ENCODE measurements at regions not wholly inside any gene's neighbourhood (a gene's known extent, or its start where the extent isn't known, plus 50 kb on each side); places are given as distances from the start of the nearest gene placed in this dataset.

GRCh38 chr18:24771300-24771699, 310.9 kb downstream of the HRH4 start:
- no peak for DNase-seq (ENCODE audit: low read depth in 3 of 3, low spot score in 2 of 3)

GRCh38 chr18:24773101-24773500, 312.7 kb downstream of the HRH4 start:
- no peak for DNase-seq (ENCODE audit: low read depth in 3 of 3, low spot score in 2 of 3)

GRCh38 chr18:24776019-24776418, 315.6 kb downstream of the HRH4 start:
- DNase-seq (ENCODE audit: low read depth in 3 of 3, low spot score in 2 of 3), result no peak

- no peak for DNase-seq (ENCODE audit: low read depth in 3 of 3, low spot score in 2 of 3)
Observed at GRCh38 chr18:24778810-24779418, 318.5 kb downstream of the HRH4 start.

GRCh38 chr18:24782566-24782965, 322.1 kb downstream of the HRH4 start:
- no peak for DNase-seq (ENCODE audit: low read depth in 3 of 3, low spot score in 2 of 3)

DNA sequence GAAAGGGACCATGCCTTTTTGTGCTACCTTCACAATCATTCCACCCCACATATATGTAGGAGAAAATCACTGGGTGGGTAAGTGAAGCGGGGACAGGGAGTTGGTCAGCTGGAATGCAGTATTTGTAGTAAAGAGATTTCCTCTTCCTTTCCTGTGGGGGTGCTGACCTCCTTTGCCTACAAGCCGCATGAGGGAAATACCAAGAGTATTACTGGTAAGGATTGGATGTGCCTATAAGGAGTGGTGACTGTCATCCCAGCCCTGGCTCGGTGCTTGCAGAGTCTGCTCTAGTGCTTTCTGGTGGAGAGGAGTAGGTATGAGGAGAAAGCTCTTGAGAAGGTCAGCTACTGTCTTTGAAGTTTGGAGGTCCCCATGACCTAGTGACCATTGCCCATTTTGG, 324.6 kb downstream of the HRH4 start:
- DNase-seq (ENCODE audit: low read depth in 3 of 3, low spot score in 2 of 3), result no peak

- no peak for DNase-seq (ENCODE audit: low read depth in 3 of 3, low spot score in 2 of 3)
Observed at GRCh38 chr18:24786027-24786426, 325.6 kb downstream of the HRH4 start.

DNA sequence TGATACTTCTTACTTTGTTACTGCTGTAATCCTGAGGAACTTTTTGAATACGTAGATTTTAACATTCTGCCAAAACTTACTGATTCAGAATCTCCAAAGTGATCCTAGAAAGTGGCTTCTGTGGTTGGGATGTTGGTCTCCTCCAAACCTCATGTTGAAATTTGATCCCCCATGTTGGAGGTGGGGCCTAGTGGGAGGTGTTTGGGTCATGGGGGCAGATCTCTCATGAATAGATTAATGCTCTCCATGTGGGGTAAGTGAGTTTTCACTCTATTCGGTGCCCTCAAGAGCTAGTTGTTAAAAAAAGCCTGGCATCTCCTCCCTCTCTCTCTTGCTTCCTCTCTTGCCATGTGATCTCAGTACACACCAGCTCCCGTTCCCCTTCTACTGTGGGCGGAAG, 329.9 kb downstream of the HRH4 start:
- no peak for DNase-seq (ENCODE audit: low read depth in 3 of 3, low spot score in 2 of 3)

DNA sequence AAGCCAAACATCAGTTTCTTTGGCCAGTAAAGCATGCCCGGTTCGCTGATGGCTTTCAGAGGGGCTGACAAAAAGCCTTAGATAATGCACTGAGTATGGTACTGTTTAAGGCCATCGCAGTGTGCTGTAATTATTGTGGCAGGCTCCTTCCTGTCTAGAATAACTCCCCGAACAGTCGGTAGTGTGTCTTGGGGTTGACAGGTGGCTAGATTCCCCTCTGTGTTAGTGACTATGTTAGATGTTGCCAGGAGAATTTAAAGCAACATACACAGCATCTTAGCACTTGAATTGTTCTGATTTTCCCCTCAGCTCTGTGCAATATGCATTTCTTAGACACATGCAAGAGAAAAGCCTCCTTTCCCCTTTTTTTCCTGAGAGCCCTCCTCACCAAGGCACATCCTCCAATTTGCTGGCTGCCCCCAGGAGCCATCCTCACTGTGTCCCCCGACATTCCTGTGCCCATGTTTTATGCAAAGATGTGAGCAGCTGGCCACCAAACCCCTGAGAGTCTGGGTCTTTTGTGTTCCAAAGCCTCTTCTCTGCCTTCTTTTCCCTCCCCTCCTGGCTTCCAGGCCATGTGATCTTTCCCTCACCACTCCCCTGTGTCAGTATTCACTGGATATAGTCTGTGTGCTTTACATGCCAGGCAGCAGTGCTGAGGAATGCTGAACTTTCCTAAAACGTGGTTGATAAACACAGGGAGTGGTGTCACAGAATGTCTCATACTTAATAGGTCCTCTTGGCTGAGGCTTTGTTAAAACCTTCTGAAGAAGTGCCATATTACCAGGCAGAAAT, 331.5 kb downstream of the HRH4 start:
- no peak for DNase-seq (ENCODE audit: low read depth in 3 of 3, low spot score in 2 of 3)

DNA sequence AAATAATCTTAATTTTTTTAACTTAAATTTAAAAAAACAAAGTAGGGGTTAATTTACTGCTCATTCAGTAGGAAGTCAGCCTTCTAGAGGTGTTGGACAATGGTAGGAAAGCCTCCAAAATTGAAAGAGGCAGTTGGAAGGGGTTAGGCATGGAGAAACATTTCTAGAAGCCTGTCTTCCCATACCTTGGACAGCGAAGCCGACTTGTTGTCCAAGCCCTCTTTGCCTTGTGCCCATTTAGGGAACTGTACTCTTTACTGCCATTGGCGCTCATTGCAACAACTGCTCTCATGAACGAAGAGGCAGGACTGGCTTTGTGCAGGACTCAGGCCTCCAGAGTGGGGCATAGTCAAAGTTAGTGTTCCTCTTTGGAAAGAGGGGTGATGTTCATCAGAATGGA, 333.3 kb downstream of the HRH4 start:
- DNase-seq (ENCODE audit: low read depth in 3 of 3, low spot score in 2 of 3), result no peak

DNA sequence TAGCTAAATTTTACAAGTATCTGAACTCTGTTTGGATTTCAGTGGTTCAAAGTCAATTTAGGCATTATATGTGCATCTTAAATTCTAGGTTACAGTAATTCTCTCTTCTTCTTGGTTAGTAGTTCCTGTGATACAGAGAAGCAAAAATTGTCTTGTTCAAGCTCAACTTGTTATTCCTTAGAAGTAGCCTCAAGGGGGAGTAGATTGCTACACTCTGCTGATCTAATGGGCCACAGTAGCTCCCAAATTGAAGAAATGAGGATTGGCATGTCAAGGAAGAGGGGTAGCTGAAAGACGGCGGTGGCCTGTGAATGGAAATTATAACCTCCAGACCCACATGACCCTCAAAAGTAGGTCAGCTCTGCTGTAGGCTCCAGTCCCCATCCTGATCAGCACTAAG, 334.7 kb downstream of the HRH4 start:
- no peak for DNase-seq (ENCODE audit: low read depth in 3 of 3, low spot score in 2 of 3)

DNA sequence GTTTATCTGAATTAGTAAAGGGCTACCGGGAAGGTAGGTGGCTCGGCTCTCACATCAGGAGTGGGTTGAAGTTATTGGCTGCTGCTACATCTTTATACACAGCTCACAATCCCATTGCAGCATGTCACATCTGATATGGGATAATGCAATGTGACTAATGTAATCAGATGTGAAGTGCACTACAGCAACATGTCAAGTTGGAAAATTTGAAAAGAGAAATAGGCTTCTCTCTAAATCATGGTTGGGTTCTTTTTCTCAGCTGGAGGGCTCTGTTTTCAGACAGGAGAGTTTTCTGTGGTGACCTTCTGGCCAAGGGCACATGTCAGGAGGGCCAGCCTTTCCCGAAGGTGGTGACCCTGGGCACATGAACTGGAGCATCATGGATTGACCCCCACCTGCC, 337.5 kb downstream of the HRH4 start:
- DNase-seq (ENCODE audit: low read depth in 3 of 3, low spot score in 2 of 3), result no peak

DNA sequence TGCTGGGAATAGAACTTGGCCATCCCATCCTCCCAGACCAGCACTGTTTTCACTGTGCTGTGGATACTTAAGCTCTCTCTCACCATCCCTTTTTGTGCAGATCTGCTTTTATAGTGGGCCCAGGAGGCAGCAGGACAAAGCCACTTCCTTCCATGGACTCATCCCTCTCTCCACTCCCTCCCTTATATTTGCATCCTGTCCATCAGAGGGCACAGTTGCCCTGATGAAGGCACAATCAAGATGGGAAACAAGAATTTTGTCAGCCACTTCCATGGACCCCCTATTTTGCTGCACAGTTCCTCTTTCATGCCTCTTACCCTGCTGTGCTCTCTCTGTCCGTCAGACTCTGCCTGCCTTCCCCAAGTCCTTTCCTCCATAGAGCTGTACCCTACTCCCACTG, 338.7 kb downstream of the HRH4 start:
- no peak for DNase-seq (ENCODE audit: low read depth in 3 of 3, low spot score in 2 of 3)

DNA sequence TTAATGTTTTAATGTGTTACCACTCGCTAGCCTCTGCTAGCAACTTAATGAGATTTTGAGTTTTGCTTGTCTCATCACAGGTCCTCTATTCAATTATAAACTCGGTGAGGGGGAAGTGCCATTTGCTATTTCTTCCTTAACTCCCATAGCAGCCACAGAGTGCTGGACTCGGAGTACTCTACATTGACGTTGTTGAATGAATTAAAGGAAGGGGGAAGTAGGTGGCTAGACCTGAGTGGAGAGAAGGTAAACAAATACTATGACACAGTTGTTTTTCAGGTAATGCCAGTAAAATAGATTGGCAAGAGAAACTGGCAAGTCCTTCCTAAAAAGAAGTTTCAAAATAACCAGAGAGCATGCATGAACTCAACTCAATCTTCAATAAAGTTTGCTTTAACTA, 339.3 kb downstream of the HRH4 start:
- DNase-seq (ENCODE audit: low read depth in 3 of 3, low spot score in 2 of 3), result no peak

- no peak for DNase-seq (ENCODE audit: low read depth in 3 of 3, low spot score in 2 of 3)
Observed at GRCh38 chr18:24801001-24801400, 340.6 kb downstream of the HRH4 start.

- DNase-seq (ENCODE audit: low read depth in 3 of 3, low spot score in 2 of 3), result no peak
Observed at GRCh38 chr18:24802456-24802855, 342.0 kb downstream of the HRH4 start.

DNA sequence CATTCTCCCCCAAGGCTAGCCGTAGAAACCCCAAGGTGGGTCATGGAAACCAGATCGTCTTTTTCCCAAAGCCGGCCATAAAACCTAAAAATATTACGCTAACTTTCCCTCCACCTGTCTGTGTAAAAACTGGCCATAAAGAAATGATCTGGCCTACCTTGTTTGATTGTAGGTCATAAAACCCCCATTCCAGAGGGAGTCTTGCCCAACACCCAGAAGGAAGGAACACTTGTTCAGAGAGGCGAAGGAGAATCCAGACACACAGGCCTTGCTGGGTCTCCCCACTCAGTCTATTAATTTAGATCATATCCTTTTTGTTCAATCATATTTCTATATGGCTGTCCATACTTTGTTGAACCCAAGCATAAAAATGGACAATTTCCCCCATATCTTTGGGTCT, 344.7 kb downstream of the HRH4 start:
- DNase-seq (ENCODE audit: low read depth in 3 of 3, low spot score in 2 of 3), result no peak

DNA sequence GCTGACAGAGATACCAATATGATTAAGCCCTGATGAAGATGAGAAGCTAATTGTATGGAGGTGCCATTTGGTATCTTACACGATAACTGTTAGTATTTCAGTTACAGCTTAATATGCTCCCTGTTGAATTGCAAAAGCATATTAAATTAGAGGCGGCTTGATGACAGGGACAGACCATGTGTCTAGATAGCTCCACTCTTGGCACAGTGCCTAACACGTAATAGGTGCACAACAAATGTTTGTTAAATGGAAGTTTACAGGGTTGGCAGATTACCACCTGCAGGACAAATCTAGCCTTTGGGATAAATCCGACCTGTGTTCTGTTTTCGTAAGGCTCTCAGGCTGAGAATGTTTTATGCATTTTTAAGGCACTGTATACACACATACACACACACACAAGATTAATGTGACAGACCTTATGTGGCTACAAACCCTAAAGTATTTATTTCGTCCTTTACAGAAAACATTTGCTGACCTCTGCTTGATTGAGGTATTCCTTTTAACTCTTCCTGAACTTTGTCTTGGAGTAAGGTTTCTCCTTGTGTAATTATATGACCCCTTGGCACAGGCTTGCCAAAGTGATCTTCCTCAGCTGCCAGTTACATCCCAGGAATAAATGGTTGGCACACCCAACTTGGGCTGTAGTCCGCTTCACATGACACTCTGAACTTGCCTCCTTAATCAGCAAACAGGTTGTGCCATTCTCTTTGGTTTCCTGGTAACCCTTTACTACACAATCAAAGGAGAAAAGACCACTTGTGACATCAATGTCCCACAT, 348.9 kb downstream of the HRH4 start:
- DNase-seq (ENCODE audit: low read depth in 3 of 3, low spot score in 2 of 3), result no peak

DNA sequence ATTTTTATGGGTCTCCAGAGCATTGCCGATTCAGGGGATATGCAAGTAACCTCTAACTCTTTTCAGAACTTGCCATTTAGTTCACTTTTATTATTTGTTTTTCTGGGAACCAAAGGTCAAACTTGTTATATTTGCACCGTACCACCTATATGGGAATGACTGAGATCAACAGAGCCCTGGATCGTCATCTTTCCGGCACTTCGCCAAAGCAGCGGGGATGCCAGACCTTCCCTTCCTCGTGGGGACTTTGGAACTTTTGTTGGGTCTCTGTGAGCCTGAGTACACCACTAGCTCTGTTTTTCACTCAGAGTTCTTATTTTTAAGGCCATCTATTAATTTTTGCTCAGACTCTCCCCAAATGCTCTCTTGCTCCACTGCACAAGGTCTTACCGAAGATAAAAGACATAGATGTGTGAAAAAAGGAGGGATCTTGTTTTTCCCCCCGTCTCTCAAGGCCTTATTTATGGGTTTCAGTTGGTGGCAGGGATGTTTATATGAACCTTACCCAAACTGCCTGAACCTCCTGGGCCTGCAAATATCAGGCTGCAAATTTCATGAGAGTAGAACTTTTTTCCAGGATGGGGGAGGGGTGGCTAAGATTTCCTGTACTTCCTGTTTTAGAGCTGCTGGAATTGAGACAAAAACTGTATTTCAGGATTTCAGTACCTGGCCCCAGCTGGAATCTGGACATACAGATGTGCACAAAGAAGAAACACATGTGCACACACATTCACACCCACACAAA, 350.3 kb downstream of the HRH4 start:
- no peak for DNase-seq (ENCODE audit: low read depth in 3 of 3, low spot score in 2 of 3)

DNA sequence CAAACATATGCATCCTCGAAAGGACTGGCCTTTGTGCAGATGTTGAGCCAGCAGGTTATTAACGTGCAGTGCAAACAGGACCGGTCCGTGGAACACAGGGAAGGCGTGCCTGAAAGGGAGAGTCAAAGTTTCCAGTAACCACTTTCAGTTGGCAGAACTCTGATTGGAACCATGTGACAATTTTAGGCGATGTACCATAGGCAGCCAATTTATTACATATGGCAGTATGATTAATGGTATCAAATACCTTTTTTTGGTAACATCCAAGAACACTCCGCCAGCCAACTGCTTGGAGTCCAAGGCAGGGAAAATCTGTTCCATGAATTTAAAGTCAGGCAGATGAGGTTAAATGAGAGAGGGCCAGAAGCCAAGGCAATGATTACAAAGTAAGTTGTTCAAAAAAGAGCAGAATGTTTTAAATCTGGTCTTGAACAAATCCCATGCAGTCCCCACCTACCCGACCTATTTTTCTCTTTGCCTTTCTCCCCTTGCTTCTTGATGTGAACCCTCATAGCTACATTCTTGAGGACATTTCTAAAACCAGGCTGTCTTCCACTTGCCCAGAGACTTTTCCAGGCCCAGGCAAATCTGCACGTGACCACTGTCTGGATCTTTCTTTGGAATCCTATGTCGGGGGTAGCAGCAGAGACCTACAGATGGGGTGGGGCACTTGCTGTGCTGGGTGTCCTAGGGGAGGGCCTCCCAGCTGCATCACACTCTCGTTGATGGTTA, 351.7 kb downstream of the HRH4 start:
- no peak for DNase-seq (ENCODE audit: low read depth in 3 of 3, low spot score in 2 of 3)

Data from right renal cortex interstitium (tissue), 3 donors.